HG03565 (cell line): ENCODE measurements at regions not wholly inside any gene's neighbourhood (a gene's known extent, or its start where the extent isn't known, plus 50 kb on each side); places are given as distances from the start of the nearest gene placed in this dataset.
"Not testable (repeated sequence)": the region's sequence is repeated elsewhere in the genome, so short reads cannot be mapped to it uniquely, and the experiment has no call there.

Source experiments
- ATAC-seq: cut with Tn5 transposase; IDR thresholded peaks from one replicate; pipeline ENCODE4 v1.9.1; 2021; ENCODE audit warnings: mild to moderate bottlenecking, moderate library complexity; ENCODE audit not compliant: unreplicated experiment

DNA sequence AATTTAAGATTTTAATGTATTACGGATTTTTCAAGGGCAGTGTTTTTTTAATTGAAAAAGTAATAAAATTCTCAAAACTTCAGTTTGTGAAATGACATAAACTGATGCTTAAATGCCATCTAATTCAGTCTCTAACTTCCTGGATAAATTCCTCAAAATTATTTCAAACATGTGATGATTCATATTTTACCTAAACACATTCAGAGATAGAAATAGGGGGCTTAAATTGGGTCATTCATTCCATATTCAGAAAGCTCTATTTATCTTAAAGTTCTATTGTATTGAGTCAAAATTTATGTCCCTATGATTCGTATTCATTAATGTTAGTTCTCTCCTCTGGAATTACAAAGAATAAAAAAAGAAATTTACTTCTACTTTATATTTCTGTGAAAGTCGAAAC is 713.6 kb upstream of the CHRM3 start:
- ATAC-seq, result no peak

DNA sequence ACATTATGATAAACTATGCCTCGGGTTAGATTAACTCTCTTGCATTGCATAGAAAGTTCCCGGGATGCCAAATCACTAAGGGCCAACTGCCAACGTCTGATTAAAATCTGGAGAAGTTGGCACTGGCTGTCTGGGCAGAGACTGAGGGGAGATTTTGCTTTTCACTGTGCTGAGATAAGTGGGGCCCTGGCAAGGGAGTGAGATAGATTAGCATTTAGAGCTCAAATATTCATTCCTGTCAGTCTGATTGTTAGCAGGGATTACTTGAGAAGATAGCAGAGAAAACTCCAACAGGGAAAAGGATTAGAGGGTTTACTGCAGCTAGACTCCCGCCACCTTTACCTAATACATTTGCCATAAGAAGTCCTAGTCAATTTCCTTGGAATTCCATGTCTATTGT is 714.1 kb upstream of the CHRM3 start:
- no peak for ATAC-seq

DNA sequence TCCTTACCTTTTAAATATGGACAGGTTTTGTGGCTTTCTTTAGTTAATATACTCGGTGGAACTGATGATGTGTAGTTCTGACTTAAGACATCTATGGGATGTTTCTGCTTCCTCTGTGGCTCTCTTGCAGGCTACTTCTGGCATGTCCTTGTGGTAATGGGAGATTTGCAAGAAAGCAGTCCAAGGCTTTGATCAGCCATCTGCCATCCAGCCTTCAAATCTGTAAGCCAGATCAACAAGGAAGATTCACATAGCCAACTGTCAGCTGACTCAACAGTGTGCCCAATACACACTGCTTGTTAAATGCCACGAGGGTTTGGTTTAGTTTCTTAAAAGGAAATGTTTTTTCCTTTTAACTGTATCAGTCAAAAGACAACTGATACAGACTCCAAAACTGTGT is 722.2 kb upstream of the CHRM3 start:
- no peak for ATAC-seq

DNA sequence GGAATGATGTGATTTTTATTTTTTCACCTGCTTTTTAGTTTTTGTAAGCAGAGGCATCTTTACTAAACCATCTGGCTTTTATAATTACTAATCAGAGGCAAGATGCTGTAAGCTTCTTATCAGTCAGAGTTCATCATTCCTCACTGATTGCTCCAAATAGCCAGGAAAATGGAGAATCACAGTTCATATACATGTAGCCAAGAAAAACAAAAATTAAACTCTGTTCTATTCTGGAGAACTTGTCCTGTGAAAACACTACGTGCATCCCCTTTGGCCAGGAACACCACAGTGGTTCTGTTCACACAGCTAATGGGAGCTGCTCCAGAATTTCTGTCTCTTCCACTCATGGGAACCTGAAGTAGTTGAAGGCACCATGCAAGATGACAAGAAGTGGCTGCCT is 725.5 kb upstream of the CHRM3 start:
- ATAC-seq, result no peak

DNA sequence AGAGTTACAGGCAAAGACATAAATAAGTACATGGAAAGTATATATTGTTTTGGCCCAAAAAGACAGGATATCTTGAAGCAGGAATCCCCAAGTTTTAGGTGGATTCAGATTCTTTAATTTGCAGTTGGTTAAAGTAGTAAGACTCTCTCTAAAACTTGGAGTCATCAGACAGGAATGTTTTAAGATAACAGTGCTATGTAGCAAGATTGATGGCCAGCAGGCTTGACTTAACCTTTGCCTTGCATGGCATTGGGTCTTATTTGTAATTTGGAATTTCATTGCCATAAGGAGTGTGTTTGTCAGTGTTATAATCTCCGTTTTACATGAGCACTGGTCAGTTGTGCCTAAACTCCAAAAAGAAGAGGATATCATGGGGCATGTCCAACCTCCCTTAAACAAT is 727.6 kb upstream of the CHRM3 start:
- no peak for ATAC-seq

DNA sequence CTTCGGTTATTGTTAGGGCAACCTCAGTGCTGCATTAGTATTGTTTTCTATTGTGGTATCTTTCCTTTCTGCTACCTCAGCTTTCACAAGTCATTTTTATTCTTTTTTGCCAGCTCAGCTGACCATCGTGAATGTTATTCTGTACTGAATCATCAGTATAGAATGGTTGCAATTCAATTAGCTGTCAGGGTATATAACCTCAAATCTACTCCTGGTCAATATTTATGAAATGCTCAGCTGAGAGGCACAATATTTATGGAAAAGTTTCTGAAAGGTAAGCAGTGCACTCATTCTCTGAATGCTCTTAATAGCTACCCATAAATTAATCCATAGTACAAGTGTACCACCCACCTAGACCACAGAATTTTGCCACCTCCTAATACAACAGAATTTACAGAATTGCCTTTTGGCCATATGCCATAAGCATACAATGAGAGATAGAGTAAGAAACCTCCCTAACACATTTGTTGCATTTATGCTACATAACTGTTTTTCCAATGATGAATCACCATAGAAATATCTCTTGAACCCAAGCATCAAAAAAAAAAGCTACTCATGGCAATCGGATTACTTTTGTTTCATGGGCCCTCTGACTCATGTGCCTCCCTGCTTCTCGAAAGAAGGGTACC is 732.6 kb upstream of the CHRM3 start:
- ATAC-seq, result no peak

DNA sequence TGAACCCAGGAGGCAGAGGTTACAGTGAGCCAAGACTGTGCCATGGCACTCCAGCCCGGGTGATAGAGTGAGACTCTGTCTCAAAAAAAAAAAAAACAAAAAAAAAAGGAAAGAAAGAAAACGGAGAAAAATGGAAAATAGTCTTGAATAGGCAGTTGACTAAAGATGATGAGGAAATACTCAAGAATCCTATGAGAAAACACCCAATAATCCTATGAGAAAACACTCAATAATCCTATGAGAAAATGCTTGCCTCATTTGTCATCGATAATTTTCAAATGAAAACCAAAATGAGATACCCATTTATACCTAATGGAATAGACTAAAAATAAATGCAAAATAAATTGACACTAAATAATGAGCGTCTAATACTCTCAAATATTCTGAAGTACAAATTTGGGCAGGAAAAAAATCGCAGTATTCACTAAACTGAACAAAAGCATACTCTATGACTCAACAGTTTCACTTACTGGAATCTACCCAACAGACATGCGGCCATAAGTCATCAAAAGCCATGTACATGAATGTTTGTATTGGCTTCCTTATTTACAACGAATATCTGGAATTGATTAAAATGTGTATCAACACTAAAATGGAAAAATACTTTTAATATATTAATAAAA is 733.9 kb upstream of the CHRM3 start:
- no peak for ATAC-seq

DNA sequence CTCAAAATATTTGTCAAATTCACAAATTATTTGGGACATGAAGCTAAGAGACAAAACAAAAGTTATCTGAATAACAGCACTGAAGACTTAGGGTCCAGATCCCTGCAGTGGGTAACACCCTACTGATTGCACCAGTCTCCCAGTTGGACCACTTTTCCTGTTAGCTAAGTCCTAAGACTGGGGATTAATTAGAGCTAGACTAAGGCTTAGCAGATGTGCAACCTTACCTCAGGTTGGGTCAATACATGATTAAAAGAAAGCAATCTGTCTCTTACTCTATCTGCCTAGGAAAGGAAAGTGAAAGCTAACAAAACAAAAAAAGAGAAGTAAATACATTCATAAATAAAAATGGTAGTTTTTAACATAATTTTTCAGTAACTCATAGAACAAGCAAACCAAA is 737.2 kb upstream of the CHRM3 start:
- ATAC-seq, result no peak

DNA sequence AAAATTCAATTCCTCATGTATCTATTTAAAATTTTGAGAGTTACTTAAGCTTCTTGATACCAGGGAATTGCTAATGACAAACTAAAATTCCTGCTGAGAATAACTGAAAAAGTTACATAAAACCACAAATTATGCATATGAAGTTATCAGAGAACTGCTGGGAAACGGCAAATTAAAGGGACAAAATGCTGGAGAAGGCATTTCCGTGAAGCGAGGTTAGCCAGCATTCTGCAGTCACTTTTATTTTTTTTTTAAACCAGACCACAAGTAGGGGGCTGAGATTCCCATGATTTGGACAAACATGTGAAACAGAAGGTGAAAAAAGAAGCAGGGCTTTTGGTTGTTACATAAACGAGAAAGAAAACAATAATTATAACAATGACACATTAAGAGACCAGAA is 737.6 kb upstream of the CHRM3 start:
- no peak for ATAC-seq

DNA sequence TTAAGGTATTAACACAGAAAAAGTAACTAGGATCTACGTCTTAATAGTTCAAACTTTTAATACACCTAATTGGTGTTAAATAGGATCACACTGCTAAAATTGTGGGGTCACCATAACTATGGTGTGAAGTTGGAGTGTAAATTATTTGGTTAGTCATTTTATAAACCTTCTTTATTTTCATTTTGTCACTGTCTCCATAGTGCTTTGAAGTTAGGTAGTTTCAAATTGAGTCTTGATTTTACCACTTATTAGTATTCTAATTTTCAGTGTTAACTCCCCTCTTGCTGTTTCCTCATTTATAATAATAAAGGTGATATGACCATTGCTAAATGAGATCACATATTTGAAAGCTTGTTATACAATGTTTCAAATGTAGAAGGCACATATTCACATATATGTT is 738.1 kb upstream of the CHRM3 start:
- no peak for ATAC-seq

DNA sequence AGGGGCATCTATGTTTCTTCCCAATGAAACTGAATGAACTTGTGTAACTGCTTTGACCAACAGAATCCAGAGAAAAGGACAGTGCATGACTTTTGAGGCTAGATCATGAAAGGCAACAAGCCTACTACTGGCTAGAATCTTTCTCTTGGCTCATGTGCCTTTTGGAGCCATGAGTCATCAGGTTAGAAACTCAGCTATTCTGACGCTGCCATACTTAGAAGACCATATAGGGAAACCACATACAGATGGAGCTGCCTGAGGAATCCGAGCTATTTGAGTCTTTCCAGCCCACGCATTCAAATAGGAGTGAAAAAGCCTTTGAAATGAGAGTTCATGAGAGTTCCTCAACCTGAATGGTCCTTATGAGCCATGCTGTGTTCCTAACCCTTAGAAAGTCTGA is 738.5 kb upstream of the CHRM3 start:
- no peak for ATAC-seq

DNA sequence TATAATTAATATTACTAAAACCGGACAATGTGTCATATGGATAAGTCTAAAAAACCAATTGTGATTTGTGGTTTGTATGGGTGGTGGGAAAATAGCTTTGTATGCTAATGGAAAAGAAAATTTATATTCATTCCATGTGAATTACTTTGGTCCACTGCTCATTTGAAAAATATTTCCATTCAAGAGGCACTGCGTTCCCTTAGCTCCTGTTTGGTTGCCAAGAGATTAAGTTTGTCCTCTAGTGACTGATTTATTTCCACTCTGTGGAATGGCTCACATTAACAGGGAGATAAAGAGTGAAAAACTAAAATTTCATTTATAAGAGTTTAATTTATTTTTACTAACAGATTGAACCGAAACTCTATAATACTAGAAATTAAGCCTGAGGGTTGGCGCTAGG is 744.1 kb upstream of the CHRM3 start:
- ATAC-seq, result no peak

DNA sequence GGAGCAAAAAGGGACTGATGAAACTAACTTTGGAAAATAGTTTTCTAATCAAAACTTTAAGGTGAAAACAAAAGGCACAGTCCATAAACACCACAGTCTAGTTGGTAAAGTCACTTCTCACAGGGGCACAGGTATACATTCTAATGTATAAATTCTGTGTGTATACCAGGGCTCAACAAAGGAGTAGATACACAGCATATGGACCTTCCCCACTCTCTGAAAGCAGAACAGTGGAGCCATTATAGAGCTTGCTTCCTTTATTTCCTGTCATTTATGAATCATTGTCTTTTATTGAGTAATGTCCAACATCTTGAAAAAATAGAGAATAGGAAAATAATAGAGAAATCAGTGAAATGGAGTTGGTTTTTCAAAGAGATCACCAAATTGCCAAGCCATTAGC is 746.5 kb upstream of the CHRM3 start:
- no peak for ATAC-seq

DNA sequence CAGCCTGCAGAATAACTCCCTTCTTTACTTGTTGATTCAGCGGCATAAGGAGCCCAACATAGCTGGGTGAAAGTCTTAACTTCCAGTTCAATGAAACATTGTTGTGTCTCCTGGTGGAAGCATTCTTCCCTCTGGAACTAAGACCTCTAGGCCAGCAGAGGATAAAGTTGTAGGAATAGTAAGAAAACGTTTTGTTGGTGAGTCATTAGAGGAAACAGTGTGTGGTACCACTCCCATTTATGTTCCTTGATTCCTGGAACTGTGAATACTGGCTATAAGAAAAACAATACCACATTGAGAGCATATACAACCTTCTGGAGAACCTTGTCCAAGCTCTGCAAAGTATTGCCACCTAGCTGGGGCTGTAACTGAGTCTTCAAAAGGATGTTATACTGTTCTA is 737.4 kb upstream of the ZP4 start:
- no peak for ATAC-seq

DNA sequence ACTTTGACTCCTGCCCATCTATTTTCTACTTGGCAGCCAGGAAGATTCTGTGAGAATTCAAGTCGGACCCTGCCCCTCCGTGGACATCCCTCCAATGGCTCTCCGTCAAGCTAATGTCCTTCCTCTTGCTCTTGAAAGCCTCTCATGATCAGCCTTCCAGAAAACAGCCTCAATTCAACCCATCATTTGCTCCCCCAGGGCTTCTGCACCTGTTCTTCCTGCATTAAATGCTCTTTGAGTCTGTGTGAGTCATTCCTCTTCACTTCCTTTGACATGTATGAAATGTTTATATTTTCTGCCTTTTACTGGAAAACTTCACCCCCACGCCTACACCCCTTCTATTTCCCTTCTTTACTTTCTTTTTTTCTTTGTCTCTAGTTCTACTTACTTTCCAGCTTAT is 734.1 kb upstream of the ZP4 start:
- ATAC-seq, result no peak

DNA sequence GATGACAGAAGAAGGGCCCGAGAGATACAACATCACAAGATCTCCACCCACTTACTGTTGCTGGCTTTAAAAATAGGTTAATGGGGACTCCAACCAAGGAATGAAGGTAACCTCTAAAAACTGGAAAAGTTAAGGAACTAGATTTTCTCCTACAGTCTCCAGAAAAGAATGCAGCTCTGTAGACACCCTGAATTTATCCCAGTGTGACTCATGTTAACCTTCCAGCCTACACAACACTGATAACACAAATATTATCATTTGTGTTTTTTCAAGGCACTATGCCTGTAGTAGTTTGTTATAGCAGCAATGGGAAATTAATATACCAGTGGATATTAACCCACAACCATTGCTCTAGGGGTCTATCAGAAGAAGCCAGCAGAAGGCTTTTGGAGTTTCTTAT is 730.7 kb upstream of the ZP4 start:
- no peak for ATAC-seq

DNA sequence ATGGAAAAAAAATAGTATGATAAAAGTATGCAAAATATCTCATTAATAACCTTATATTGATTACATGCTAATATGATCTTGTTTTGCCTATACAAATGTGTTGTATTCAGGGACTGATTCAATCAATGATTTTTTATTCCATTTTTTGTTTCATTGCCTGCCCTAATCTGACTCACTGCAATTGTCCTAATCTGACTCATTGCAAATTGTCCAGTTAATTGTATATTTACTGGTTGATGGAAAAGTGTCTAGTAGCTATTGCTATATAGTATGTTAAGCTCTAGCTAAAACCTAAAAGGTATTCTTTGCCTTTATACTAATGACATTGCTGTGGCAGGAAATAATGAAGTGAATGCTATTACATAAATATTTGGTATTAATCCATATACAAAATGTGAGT is 728.9 kb upstream of the ZP4 start:
- ATAC-seq, result no peak

DNA sequence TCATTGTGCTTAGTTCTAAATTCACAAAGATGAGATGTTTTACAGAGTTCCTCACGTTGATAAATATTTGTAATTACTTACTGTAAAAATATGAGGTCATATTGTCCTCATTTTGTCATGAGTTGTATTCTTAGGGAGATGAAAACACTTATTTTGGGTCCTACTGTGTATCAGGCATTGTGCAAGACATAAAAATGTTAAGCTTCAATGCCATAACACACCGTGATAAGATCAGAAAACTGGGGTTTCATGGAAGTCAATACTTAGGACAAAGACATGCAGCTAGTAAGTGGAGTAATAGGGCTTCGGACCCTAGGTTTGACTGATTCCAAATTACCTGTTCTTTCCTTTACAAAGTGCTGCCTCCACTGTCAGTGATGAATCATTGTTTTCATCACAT is 720.7 kb upstream of the ZP4 start:
- ATAC-seq, result no peak

DNA sequence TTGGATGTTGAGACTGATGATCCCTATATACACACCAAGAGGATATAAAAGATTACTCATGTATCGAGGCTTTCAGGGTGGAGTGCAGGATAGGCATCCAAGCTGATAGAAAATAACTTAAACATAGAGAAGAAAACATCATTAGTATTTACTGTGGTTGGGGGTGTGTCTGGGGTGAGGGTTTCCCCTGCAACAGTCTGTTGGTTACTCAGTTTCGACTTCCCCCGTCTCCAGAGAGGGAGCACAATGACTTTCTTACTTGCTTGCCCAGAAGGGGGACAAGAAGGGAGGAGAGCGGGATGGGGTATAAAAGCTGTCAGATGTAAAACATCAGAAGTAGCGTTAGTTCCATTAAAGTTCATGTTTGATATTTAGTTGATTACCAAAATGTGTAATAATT is 717.4 kb upstream of the ZP4 start:
- no peak for ATAC-seq

DNA sequence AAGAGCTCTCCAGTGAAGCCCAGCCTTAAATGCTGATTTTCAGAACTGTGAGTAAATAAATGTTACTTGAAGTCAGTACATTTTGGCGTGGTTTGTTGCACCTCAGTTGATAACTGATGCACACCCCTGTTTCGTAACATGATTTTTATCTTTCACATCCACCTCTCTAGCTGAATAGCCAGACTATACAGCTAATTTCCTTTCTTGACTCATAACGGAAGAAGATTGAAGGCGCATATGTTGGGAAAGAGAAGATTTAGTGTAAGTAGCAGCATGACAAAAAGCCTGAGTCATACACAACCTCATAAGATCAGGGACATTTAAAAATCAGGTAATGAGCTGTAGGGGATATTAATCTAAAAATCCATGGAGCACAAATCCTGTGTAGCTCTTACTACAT is 716.2 kb upstream of the ZP4 start:
- no peak for ATAC-seq

DNA sequence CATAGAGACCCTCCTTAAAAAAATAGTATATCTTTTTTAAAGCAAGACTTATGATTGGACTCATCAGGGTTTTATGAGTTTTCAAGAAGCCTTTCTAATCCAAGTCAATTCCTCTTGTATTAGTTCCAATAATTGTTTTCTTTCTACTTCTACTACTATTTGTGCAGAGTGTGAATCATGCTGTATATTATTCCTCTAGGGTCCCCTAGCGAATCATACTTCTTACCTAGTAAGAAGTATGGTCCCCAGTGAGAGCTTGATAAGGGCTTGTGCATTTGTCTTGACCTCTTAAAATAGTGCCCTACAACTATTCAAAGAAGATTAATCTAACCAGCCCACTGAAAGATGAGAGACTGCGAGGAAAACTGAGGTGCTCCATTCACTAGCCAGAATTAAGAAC is 715.7 kb upstream of the ZP4 start:
- ATAC-seq, result no peak

DNA sequence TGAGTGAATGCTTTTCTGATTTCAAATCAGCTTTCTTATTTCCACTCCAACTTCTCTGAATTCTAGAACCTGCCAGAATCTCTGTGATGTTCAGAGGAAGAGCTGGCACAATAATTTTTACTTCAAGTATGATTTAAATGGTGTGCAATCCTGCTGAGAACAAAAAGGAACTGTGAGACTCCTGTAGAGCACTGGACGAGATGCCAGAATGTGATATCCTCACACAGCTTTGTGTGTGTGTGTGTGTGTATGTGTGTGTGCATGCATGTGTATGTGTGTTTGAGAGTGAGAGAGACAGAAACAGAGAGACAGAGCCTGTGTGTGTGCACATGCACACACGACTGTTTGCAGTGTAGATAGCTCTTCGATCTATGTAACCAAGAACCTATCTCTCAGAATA is 713.6 kb upstream of the ZP4 start:
- ATAC-seq, result no peak

DNA sequence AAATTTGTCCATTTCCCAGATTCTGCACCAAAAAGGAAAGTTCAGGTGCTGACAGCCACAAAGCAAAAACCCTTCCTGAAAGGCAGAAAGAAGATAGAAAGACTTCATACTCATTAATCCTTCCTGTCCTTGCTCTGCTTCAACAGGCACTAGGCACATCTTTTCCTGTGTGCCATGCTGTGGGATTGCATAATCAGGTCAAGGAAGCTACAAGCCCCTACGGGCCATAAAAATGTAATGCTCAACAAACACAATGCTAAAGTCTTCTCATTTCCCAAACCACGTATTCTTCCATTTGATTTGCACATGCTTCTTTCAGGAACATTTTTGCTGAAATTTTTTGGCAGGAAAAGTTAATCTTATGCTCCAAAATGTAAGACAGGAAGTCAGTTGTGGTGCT is 710.9 kb upstream of the ZP4 start:
- ATAC-seq, result not testable (repeated sequence)
